Thyroid gland (tissue), 4 donors: ENCODE measurements at regions not wholly inside any gene's neighbourhood (a gene's known extent, or its start where the extent isn't known, plus 50 kb on each side); places are given as distances from the start of the nearest gene placed in this dataset.

Source experiments
- POLR2A ChIP-seq, 2 donors: fragments of 450-650 bp; IDR thresholded peaks; one replicate each; pipeline ENCODE4 v1.6.1; 2017; ENCODE audit warnings: antibody characterized with exemption in 2 of 2, mild to moderate bottlenecking in 2 of 2, moderate library complexity in 1 of 2
- TF ChIP-seq, protein P1 (sequence below), 6 experiments: fragments of 200-600 bp in 3 of 6; fragments of 450-650 bp in 3 of 6; sonication (generic) in 3 of 6; IDR thresholded peaks; one replicate each; pipeline ENCODE4 v1.5.1; 2016 to 2019; ENCODE audit warnings: antibody characterized with exemption in 6 of 6, mild to moderate bottlenecking in 2 of 6, inconsistent platforms in 1 of 6, moderate library complexity in 1 of 6

DNA sequence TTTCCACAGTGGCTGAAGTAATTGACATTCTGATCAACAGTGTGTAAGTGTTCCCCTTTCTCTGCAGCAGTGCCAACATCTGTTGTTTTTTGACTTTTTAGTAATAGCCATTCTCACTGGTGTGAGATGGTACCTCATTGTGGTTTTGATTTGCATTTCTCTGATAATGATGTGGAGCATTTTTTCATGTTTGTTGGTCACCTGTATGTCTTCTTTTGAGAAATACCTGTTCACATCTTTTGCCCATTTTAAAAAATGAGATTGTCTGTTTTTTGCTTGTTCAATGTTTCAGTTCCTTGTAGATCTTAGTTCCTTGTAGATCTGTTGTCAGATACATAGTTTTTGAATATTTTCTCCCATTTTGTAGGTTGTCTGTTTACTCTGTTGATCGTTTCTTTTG lies 162.5 kb upstream of the PITX1 start:
- TF ChIP-seq, protein P1, sequence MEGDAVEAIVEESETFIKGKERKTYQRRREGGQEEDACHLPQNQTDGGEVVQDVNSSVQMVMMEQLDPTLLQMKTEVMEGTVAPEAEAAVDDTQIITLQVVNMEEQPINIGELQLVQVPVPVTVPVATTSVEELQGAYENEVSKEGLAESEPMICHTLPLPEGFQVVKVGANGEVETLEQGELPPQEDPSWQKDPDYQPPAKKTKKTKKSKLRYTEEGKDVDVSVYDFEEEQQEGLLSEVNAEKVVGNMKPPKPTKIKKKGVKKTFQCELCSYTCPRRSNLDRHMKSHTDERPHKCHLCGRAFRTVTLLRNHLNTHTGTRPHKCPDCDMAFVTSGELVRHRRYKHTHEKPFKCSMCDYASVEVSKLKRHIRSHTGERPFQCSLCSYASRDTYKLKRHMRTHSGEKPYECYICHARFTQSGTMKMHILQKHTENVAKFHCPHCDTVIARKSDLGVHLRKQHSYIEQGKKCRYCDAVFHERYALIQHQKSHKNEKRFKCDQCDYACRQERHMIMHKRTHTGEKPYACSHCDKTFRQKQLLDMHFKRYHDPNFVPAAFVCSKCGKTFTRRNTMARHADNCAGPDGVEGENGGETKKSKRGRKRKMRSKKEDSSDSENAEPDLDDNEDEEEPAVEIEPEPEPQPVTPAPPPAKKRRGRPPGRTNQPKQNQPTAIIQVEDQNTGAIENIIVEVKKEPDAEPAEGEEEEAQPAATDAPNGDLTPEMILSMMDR (IDR thresholded peaks at IDR 0.05), result no peak
- no peak for TF ChIP-seq POLR2A (IDR thresholded peaks at IDR 0.05)
